DND-41 (cell line): ENCODE measurements at regions not wholly inside any gene's neighbourhood (a gene's known extent, or its start where the extent isn't known, plus 50 kb on each side); places are given as distances from the start of the nearest gene placed in this dataset.

Experiments
- ATAC-seq: fragments of 200-7000 bp; cut with Tn5 transposase; 3 replicates; pipeline ENCODE4 v1.9.1; 2021; ENCODE audit warnings: low read depth; ENCODE audit not compliant: insufficient read depth
- DNase-seq: peaks from one replicate; pipeline ENCODE4 v3.0.0-alpha.2; 2020
- H2AFZ ChIP-seq: 2 replicates; pipeline ENCODE4 v1.6.0; 2012; ENCODE audit warnings: low read depth, low read length
- H3K27ac ChIP-seq: 2 replicates; pipeline ENCODE4 v1.5.1; 2012; ENCODE audit warnings: low read length, inconsistent platforms
- H3K27me3 ChIP-seq: fragments of 200-600 bp; sonication (generic); 2 replicates; pipeline ENCODE4 v1.6.0; 2012; ENCODE audit warnings: low read length, mild to moderate bottlenecking, inconsistent platforms; ENCODE audit not compliant: insufficient read depth, poor library complexity
- H3K36me3 ChIP-seq: 2 replicates; pipeline ENCODE4 v1.5.1; 2012; ENCODE audit warnings: low read length, inconsistent platforms; ENCODE audit not compliant: insufficient read depth
- H3K4me1 ChIP-seq: 2 replicates; pipeline ENCODE4 v1.5.1; 2012; ENCODE audit warnings: mild to moderate bottlenecking, low read length; ENCODE audit not compliant: insufficient read depth
- H3K4me2 ChIP-seq: 2 replicates; pipeline ENCODE4 v1.6.0; 2012; ENCODE audit warnings: mild to moderate bottlenecking, moderate library complexity, low read length, inconsistent platforms; ENCODE audit not compliant: insufficient read depth
- H3K4me3 ChIP-seq, 2 experiments: fragments of 200-600 bp in 1 of 2; shearing (Covaris generic) in 1 of 2; 2 replicates each; pipeline ENCODE4 v1.5.1; 2012 to 2016; ENCODE audit warnings: inconsistent platforms in 2 of 2, low read length in 2 of 2, mild to moderate bottlenecking in 2 of 2, low read depth in 1 of 2, moderate library complexity in 1 of 2
- H3K79me2 ChIP-seq: 2 replicates; pipeline ENCODE4 v1.6.0; 2012; ENCODE audit warnings: low read length, inconsistent platforms; ENCODE audit not compliant: insufficient read depth
- H3K9ac ChIP-seq: 2 replicates; pipeline ENCODE4 v1.6.0; 2012; ENCODE audit warnings: low read depth, mild to moderate bottlenecking, inconsistent platforms, low read length, moderate library complexity
- H3K9me3 ChIP-seq: 2 replicates; pipeline ENCODE4 v1.5.1; 2012; ENCODE audit warnings: low read length, moderate library complexity, mild to moderate bottlenecking, inconsistent platforms; ENCODE audit not compliant: insufficient read depth, severe bottlenecking
- H4K20me1 ChIP-seq: 2 replicates; pipeline ENCODE4 v1.6.0; 2012; ENCODE audit warnings: low read length; ENCODE audit not compliant: insufficient read depth
- EZH2 ChIP-seq: IDR thresholded peaks from 3 replicates; pipeline ENCODE4 v1.6.1; 2012; ENCODE audit warnings: borderline replicate concordance, low read depth, mild to moderate bottlenecking, moderate library complexity, low read length, inconsistent platforms; ENCODE audit not compliant: severe bottlenecking
- TF ChIP-seq, protein P1 (sequence below): IDR thresholded peaks from 2 replicates; pipeline ENCODE4 v1.5.1; 2012; ENCODE audit warnings: borderline replicate concordance, low read length, moderate library complexity, mild to moderate bottlenecking; ENCODE audit not compliant: poor library complexity, severe bottlenecking; ENCODE audit errors: extremely low read depth

DNA sequence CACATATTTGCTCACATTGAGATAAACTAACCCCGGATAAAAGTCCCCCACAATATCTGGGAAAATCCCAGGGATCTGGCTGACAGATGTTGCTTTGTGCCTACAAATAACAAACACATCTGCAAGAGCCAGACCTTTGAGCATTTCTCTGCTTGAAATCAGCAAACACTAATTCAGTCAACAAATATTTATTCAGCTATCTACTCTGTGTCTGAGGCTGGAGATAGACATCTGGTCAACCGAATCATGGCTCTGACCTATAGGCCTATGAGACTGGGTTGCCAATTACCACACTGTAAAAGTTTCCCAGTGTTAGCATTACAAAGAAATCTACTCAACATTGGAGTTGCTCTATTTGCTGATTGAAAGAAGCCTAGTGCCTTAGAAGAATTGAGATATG, 201.1 kb upstream of the CADPS start:
- Histone ChIP-seq H3K4me3 (no peak overlapping the region), H3K9ac (no peak overlapping the region), H4K20me1 (no peaks in the 10 kb centered on the region), H3K4me1 (no peaks in the 10 kb centered on the region), H3K27me3 (no peaks in the 10 kb centered on the region), H3K27ac (no peak overlapping the region), H3K9me3 (no peaks in the 10 kb centered on the region), H3K4me2 (no peak overlapping the region), H3K36me3 (no peaks in the 10 kb centered on the region), H3K79me2 (no peaks in the 10 kb centered on the region), H2AFZ (no peak overlapping the region)
- ATAC-seq (no peak), DNase-seq (no peak)
- TF ChIP-seq, protein P1, sequence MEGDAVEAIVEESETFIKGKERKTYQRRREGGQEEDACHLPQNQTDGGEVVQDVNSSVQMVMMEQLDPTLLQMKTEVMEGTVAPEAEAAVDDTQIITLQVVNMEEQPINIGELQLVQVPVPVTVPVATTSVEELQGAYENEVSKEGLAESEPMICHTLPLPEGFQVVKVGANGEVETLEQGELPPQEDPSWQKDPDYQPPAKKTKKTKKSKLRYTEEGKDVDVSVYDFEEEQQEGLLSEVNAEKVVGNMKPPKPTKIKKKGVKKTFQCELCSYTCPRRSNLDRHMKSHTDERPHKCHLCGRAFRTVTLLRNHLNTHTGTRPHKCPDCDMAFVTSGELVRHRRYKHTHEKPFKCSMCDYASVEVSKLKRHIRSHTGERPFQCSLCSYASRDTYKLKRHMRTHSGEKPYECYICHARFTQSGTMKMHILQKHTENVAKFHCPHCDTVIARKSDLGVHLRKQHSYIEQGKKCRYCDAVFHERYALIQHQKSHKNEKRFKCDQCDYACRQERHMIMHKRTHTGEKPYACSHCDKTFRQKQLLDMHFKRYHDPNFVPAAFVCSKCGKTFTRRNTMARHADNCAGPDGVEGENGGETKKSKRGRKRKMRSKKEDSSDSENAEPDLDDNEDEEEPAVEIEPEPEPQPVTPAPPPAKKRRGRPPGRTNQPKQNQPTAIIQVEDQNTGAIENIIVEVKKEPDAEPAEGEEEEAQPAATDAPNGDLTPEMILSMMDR: no peak
- TF ChIP-seq EZH2: no peak

DNA sequence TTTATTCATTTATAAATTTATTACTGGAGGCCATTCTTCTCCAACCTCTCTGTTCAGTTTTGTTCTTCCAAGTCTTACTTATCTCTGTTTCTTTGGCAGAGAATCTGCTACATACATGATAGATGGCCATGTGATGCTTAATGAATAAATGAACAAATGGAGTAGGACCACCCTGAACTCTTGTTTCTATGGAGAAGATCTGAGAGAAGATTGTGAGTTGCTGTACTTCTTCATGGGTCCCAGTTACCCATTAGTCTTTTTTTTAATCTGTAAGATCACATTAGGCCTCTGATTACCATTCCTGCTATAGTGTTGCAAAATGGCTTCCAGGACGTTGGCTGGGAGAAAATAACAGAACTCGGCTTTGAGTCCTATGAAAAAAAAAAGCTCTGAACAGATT, 191.9 kb upstream of the SYNPR start:
- no peak overlapping the region for H2AFZ ChIP-seq
- DNase-seq: no peak
- no peak overlapping the region for H3K4me2 ChIP-seq
- H3K27ac ChIP-seq: no peak overlapping the region
- TF ChIP-seq EZH2: no peak
- TF ChIP-seq, protein P1: no peak
- H3K4me1 ChIP-seq: no peaks in the 10 kb centered on the region
- H3K9me3 ChIP-seq: no peaks in the 10 kb centered on the region
- no peaks in the 10 kb centered on the region for H3K36me3 ChIP-seq
- no peak for ATAC-seq
- no peaks in the 10 kb centered on the region for H3K27me3 ChIP-seq
- no peaks in the 10 kb centered on the region for H4K20me1 ChIP-seq
- H3K79me2 ChIP-seq: no peaks in the 10 kb centered on the region
- H3K4me3 ChIP-seq: no peak overlapping the region
- H3K9ac ChIP-seq: no peak overlapping the region

DNA sequence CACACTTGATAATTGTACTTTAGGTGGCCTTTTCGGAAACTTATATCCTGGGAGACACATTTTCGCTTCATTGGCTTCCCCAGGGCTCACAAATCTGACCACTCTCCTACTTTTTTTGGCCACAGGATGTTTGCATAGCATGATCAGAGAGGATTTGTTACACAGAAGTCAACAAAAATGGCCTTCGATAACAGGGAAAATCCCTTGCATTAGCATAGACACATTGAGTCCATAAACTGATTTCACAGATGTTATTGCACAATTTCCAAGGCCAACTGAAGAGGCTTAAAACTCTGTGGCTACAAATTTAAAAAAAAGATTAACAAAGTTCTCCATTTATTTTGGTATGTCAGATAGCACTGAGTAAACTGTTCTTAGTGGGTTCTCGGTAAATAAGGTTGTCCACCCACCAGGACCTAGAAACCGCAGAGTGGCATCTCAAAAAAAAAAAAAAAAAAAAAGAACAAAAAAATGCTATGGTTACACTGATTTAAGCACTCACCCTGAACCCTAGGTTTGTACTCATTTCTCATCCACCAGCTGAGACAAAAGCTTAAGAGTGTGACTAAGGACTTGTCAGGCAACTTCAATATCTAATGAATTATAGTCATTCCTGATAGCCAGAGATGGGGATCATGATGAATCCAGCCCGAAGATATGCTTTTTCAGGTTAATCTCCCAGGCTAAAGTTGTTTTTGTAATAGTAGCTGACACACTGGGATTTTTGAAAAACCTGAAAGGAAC, 188.9 kb upstream of the SYNPR start:
- Histone ChIP-seq H3K9ac (no peak overlapping the region), H3K36me3 (no peaks in the 10 kb centered on the region), H3K4me2 (no peak overlapping the region), H3K79me2 (no peaks in the 10 kb centered on the region), H3K9me3 (no peaks in the 10 kb centered on the region), H3K27ac (no peak overlapping the region), H3K4me3 (no peak overlapping the region), H4K20me1 (no peaks in the 10 kb centered on the region), H2AFZ (no peak overlapping the region), H3K27me3 (no peaks in the 10 kb centered on the region), H3K4me1 (no peaks in the 10 kb centered on the region)
- no peak for DNase-seq
- TF ChIP-seq, protein P1: no peak
- TF ChIP-seq EZH2: no peak
- no peak for ATAC-seq
